Spleen (tissue), 7 donors: ENCODE measurements at regions not wholly inside any gene's neighbourhood (a gene's known extent, or its start where the extent isn't known, plus 50 kb on each side); places are given as distances from the start of the nearest gene placed in this dataset.

Experiments
- CTCF ChIP-seq, 11 experiments: fragments of 200-600 bp in 7 of 11; fragments of 450-650 bp in 4 of 11; sonication (generic) in 4 of 11; IDR thresholded peaks in 8 of 11; conservative IDR thresholded peaks in 3 of 11; 1 replicate in 7 of 11; 2 replicates in 4 of 11; pipeline versions ENCODE4 v1.4.0 to v1.8.0; 2016 to 2021; ENCODE audit warnings: antibody characterized with exemption in 11 of 11, inconsistent platforms in 4 of 11, mild to moderate bottlenecking in 1 of 11
- POLR2A ChIP-seq, 3 donors: fragments of 450-650 bp; IDR thresholded peaks; one replicate each; pipeline ENCODE4 v1.5.1; 2017; ENCODE audit warnings: antibody characterized with exemption in 3 of 3, mild to moderate bottlenecking in 1 of 3
- POLR2AphosphoS5 ChIP-seq, 3 donors: sonication (generic); formaldehyde crosslinking; IDR thresholded peaks; one replicate each; pipeline ENCODE4 v1.5.1; 2017; ENCODE audit warnings: antibody characterized with exemption in 3 of 3
- donor health status: DM: no; HTN: no; CAD: no; lungs with moderate emphysema.
- donor health status: DM: no; HTN: no; CAD: no.
- donor health status: DM: no; HTN: no; CAD: no.

- TF ChIP-seq POLR2A (IDR thresholded peaks at IDR 0.05) (no peak), CTCF (IDR thresholded peaks at IDR 0.05 in 8 of 11, conservative IDR thresholded peaks at IDR 0.05 in 3 of 11) (no peak), POLR2AphosphoS5 (IDR thresholded peaks at IDR 0.05) (no peak)
Observed at GRCh38 chr2:236967499-236967783, 118.2 kb upstream of the COPS8 start.
